Right ventricle myocardium inferior (tissue), 1 donor: ENCODE measurements at regions not wholly inside any gene's neighbourhood (a gene's known extent, or its start where the extent isn't known, plus 50 kb on each side); places are given as distances from the start of the nearest gene placed in this dataset.

Source experiments
- ATAC-seq: fragments of 200-7000 bp; cut with Tn5 transposase; one replicate; pipeline ENCODE4 v1.9.1; 2020; ENCODE audit warnings: mild to moderate bottlenecking, moderate library complexity
- DNase-seq: peaks from one replicate; pipeline ENCODE4 v3.0.0; 2021; ENCODE audit errors: missing footprints
- intact Hi-C: fragments of 100-400 bp; cut with DNase I; formaldehyde crosslinking; loops from one replicate; pipeline ENCODE4 v1.11.0; 2022
- donor health status: DM: no; HTN: yes; CAD: no; lungs with severe emphysema.

- intact Hi-C loops: no loop called here
- ATAC-seq: no peak
- no peak for DNase-seq
These were observed 81.7 kb upstream of the TLE3 start for GRCh38 chr15:70179309-70179892.

- no peak for ATAC-seq
- DNase-seq: no peak
- intact Hi-C loops: no loop called here
These were observed 80.8 kb upstream of the TLE3 start for GRCh38 chr15:70178335-70179084.

- DNase-seq (peak; percentile 23), ATAC-seq (no peak)
- intact Hi-C loops: no loop called here
These were observed 75.0 kb upstream of the TLE3 start for GRCh38 chr15:70172566-70173225.

GRCh38 chr15:70172124-70172523 lies 74.4 kb upstream of the TLE3 start:
- intact Hi-C loops: no loop called here
- peak; percentile 21 for DNase-seq
- no peak for ATAC-seq

GRCh38 chr15:70171256-70171886 lies 73.7 kb upstream of the TLE3 start:
- no peak for ATAC-seq
- intact Hi-C loops: no loop called here
- DNase-seq: no peak

- DNase-seq (peak; percentile 59), ATAC-seq (no peak)
- intact Hi-C loops: no loop called here
These were observed 72.5 kb upstream of the TLE3 start for GRCh38 chr15:70170096-70170699.

- no peak for ATAC-seq
- intact Hi-C loops: loop anchor here (5.0 kb wide), 2 partner anchors 67 to 572 kb away; no protein-coding TSS in a partner anchor
- no peak for DNase-seq
These were observed 71.4 kb upstream of the TLE3 start for GRCh38 chr15:70169147-70169546.

- intact Hi-C loops: loop anchor here (2.0 to 5.0 kb wide), 3 partner anchors 65 to 570 kb away; no protein-coding TSS in a partner anchor
- no peak for ATAC-seq
- no peak for DNase-seq
These were observed 69.4 kb upstream of the TLE3 start for GRCh38 chr15:70167155-70167554.

GRCh38 chr15:70166506-70167087 lies 68.9 kb upstream of the TLE3 start:
- DNase-seq: no peak
- intact Hi-C loops: loop anchor here (2.0 to 5.0 kb wide), 3 partner anchors 64 to 569 kb away; no protein-coding TSS in a partner anchor
- ATAC-seq: no peak

- peak; percentile 75 for DNase-seq
- intact Hi-C loops: loop anchor here (2.0 to 5.0 kb wide), 3 partner anchors 63 to 568 kb away; no protein-coding TSS in a partner anchor
These were observed 68.1 kb upstream of the TLE3 start for GRCh38 chr15:70165716-70166284.

GRCh38 chr15:70164910-70165715 lies 67.4 kb upstream of the TLE3 start:
- DNase-seq (no peak), ATAC-seq (peak; percentile 27)
- intact Hi-C loops: loop anchor here (5.0 kb wide), 2 partner anchors 63 to 568 kb away; no protein-coding TSS in a partner anchor

More at GRCh38 chr15:70165716-70166284, 68.1 kb upstream of the TLE3 start:
- ATAC-seq: peak; percentile 93

- intact Hi-C loops: no loop called here
- ATAC-seq: no peak
These were observed 66.6 kb upstream of the TLE3 start for GRCh38 chr15:70164156-70164900.

GRCh38 chr15:70160803-70161565 lies 63.3 kb upstream of the TLE3 start:
- DNase-seq (peak; percentile 77), ATAC-seq (peak; percentile 65)
- intact Hi-C loops: no loop called here

More at GRCh38 chr15:70164156-70164900, 66.6 kb upstream of the TLE3 start:
- no peak for DNase-seq

- DNase-seq (no peak), ATAC-seq (no peak)
- intact Hi-C loops: no loop called here
These were observed 62.5 kb upstream of the TLE3 start for GRCh38 chr15:70160267-70160666.

- ATAC-seq: no peak
- intact Hi-C loops: no loop called here
- no peak for DNase-seq
These were observed 61.9 kb upstream of the TLE3 start for GRCh38 chr15:70159713-70160009.
